ENCODE measurements at regions not wholly inside any gene's neighbourhood (a gene's known extent, or its start where the extent isn't known, plus 50 kb on each side); places are given as distances from the start of the nearest gene placed in this dataset.

GRCh38 chr9:126270556-126270955, 56.1 kb upstream of the MVB12B start:
- peaks cover 35% of the 10 kb centered on the region for H3K27me3 ChIP-seq
- H3K4me3 ChIP-seq, result no peak overlapping the region
- no peak for DNase-seq (ENCODE audit: low spot score in 2 of 2)
- no peaks in the 10 kb centered on the region for H3K4me1 ChIP-seq
- H3K36me3 ChIP-seq, result no peaks in the 10 kb centered on the region
- H3K9me3 ChIP-seq, result no peaks in the 10 kb centered on the region
- no peak for TF ChIP-seq EP300 (IDR thresholded peaks at IDR 0.05)
- TF ChIP-seq POLR2AphosphoS5 (IDR thresholded peaks at IDR 0.05), result no peak
- TF ChIP-seq CTCF (IDR thresholded peaks at IDR 0.05), result no peak
- TF ChIP-seq POLR2A (IDR thresholded peaks at IDR 0.05), result no peak
- no peak overlapping the region for H3K27ac ChIP-seq
- 43% methylated on average over 1 of the region's 1 CpG for WGBS

- 81% methylated on average over 13 of the region's 13 CpGs for WGBS
- H3K36me3 ChIP-seq, result no peaks in the 10 kb centered on the region
- no peak overlapping the region for H3K27ac ChIP-seq
- peaks cover 13% of the 10 kb centered on the region for H3K27me3 ChIP-seq
- peaks cover 2% of the 10 kb centered on the region for H3K9me3 ChIP-seq
- DNase-seq (ENCODE audit: low spot score in 2 of 2), result no peak
- no peaks in the 10 kb centered on the region for H3K4me1 ChIP-seq
- TF ChIP-seq CTCF (IDR thresholded peaks at IDR 0.05), result no peak
- TF ChIP-seq POLR2A (IDR thresholded peaks at IDR 0.05), result no peak
- no peak for TF ChIP-seq POLR2AphosphoS5 (IDR thresholded peaks at IDR 0.05)
- no peak for TF ChIP-seq EP300 (IDR thresholded peaks at IDR 0.05)
- no peak overlapping the region for H3K4me3 ChIP-seq
These were observed 51.1 kb upstream of the MVB12B start for GRCh38 chr9:126275386-126276001.

- WGBS, result 83% methylated on average over 17 of the region's 17 CpGs
These were observed 50.4 kb upstream of the MVB12B start for GRCh38 chr9:126276056-126276728.

More at GRCh38 chr9:126276056-126276728, 50.4 kb upstream of the MVB12B start:
- H3K27ac ChIP-seq, result no peak overlapping the region
- TF ChIP-seq EP300 (IDR thresholded peaks at IDR 0.05), result no peak
- H3K36me3 ChIP-seq, result no peaks in the 10 kb centered on the region
- H3K27me3 ChIP-seq, result peaks cover 13% of the 10 kb centered on the region
- peaks cover 3% of the 10 kb centered on the region for H3K9me3 ChIP-seq
- H3K4me3 ChIP-seq, result no peak overlapping the region
- DNase-seq (ENCODE audit: low spot score in 2 of 2), result no peak
- H3K4me1 ChIP-seq, result no peaks in the 10 kb centered on the region

Measured in suprapubic skin (tissue), 4 donors.